Ovary (tissue), 7 donors: ENCODE measurements at regions not wholly inside any gene's neighbourhood (a gene's known extent, or its start where the extent isn't known, plus 50 kb on each side); places are given as distances from the start of the nearest gene placed in this dataset.

Experiments used
- DNase-seq, 5 donors: peaks; one replicate each; pipeline ENCODE4 v3.0.0-alpha.2; 2019 to 2020
- H3K27ac ChIP-seq, 2 donors: fragments of 200-600 bp; one replicate each; pipeline versions ENCODE4 v1.5.1 to v1.8.0; 2019 to 2022
- H3K27me3 ChIP-seq: fragments of 200-600 bp; one replicate; pipeline ENCODE4 v1.8.0; 2022
- H3K36me3 ChIP-seq: fragments of 200-600 bp; sonication (generic); one replicate; pipeline ENCODE4 v1.5.1; 2019
- H3K4me1 ChIP-seq: one replicate; pipeline ENCODE4 v1.8.1; 2013; ENCODE audit warnings: mild to moderate bottlenecking, moderate library complexity; ENCODE audit not compliant: insufficient read depth
- H3K4me3 ChIP-seq: fragments of 200-600 bp; sonication (generic); one replicate; pipeline ENCODE4 v1.5.1; 2017
- H3K9me3 ChIP-seq, 2 donors: fragments of 200-600 bp in 1 of 2; sonication (generic) in 1 of 2; one replicate each; pipeline versions ENCODE4 v1.5.1 to v1.8.1; 2013 to 2019; ENCODE audit warnings: mild to moderate bottlenecking in 1 of 2, moderate library complexity in 1 of 2
- CTCF ChIP-seq, 3 donors: fragments of 450-650 bp in 2 of 3; fragments of 200-600 bp in 1 of 3; IDR thresholded peaks; one replicate each; pipeline versions ENCODE4 v1.5.1 to v1.8.0; 2016 to 2022; ENCODE audit warnings: antibody characterized with exemption in 3 of 3, mild to moderate bottlenecking in 1 of 3
- EP300 ChIP-seq: sonication (generic); formaldehyde crosslinking; IDR thresholded peaks from one replicate; pipeline ENCODE4 v1.6.1; 2017; ENCODE audit warnings: antibody characterized with exemption
- POLR2A ChIP-seq: fragments of 450-650 bp; IDR thresholded peaks from one replicate; pipeline ENCODE4 v1.6.1; 2017; ENCODE audit warnings: antibody characterized with exemption, mild to moderate bottlenecking, moderate library complexity
- WGBS, 3 donors: extraction: QIAGEN DNeasy Blood & Tissue Kit in 1 of 3; methylation state at CpG; one replicate each; pipeline versions ENCODE4 v1.1.5 to v1.1.7; 2013 to 2017; 5-methylcytosine and 5-hydroxymethylcytosine counted together
- intact Hi-C, 4 donors: fragments of 100-400 bp; cut with DNase I; formaldehyde crosslinking; loops; one replicate each; pipeline versions ENCODE4 v1.11.0 to v1.15.1; 2022 to 2023
- donor health status: DM: no; HTN: no; CAD: no; lungs with moderate emphysema.
- donor health status: DM: no; HTN: no; CAD: no.
- donor health status: Bipolar disorder and iron deficiency.
- donor health status: DM: no; HTN: no; CAD: no.
- donor health status: DM: yes; HTN: yes; CAD: no.

GRCh38 chr21:38982096-38982495 is 176.4 kb downstream of the ETS2 start:
- Histone ChIP-seq H3K4me1 (peaks cover 10% of the 10 kb centered on the region), H3K9me3 (no peaks in the 10 kb centered on the region), H3K27me3 (no peaks in the 10 kb centered on the region), H3K4me3 (no peak overlapping the region), H3K27ac (no peak overlapping the region), H3K36me3 (no peaks in the 10 kb centered on the region)
- TF ChIP-seq POLR2A (no peak), CTCF (IDR thresholded peaks at IDR 0.05) (no peak), EP300 (no peak)
- intact Hi-C loops, result no loop called here
- 65 to 72% (median 66%) methylated on average over 9 of the region's 9 CpGs for WGBS, 3 donors
- no peak for DNase-seq

- no peak for TF ChIP-seq EP300
- TF ChIP-seq POLR2A, result no peak
- no peak for TF ChIP-seq CTCF (IDR thresholded peaks at IDR 0.05)
- Histone ChIP-seq H3K9me3 (no peaks in the 10 kb centered on the region), H3K27me3 (no peaks in the 10 kb centered on the region), H3K4me1 (peaks cover 5% of the 10 kb centered on the region), H3K36me3 (no peaks in the 10 kb centered on the region), H3K27ac (no peak overlapping the region), H3K4me3 (no peak overlapping the region)
- intact Hi-C loops, result no loop called here
- DNase-seq, result no peak
- WGBS, 3 donors, result 86 to 88% (median 87%) methylated on average over 18 of the region's 18 CpGs
Measured at GRCh38 chr21:38980416-38981313, 174.9 kb downstream of the ETS2 start.

DNA sequence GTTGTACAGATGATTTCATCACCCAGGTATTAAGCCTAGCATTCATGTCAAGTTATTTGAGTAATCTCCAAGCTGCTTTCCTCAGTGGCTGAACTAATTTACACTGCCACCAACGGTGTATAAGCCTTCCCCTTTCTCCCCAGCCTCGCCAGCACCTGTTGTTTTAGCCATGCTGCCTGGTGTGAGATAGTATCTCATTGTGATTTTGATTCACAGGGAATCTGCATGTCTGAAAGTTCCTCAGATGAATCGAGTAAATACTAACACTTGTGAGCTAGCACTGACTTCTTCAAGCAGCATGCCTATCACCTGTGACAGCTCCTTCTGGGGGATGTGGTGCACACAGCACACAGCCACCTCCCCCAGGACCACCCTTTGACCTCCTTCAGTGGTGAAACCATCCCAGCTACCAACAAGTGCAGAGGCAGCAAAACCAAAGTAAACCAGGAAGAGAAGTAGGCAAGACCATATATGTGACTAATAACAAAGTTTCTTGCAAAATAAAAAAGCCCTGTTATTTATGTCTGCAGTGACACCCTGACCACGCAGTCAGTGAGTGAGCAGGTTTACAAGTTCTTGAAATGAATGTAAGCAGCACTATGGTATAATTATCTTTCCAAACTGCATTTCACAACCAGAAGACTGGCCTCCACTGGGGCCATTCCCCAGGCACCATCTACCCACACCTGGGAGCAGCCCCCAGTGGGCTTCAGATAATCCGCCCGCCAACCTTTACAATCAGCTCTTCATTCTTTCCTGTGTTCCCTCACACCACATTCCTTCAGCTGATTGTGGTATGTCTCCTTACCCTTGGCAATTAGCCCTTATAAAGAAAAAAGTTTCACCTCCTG is 173.8 kb downstream of the ETS2 start:
- Histone ChIP-seq H3K27me3 (no peaks in the 10 kb centered on the region), H3K36me3 (no peaks in the 10 kb centered on the region), H3K9me3 (no peaks in the 10 kb centered on the region), H3K27ac (no peak overlapping the region), H3K4me3 (no peak overlapping the region), H3K4me1 (peaks cover 1% of the 10 kb centered on the region)
- WGBS, 3 donors, result 65 to 73% (median 71%) methylated on average over 6 of the region's 6 CpGs
- intact Hi-C loops, result no loop called here
- no peak for TF ChIP-seq CTCF (IDR thresholded peaks at IDR 0.05)
- TF ChIP-seq EP300, result no peak
- TF ChIP-seq POLR2A, result no peak
- DNase-seq, result no peak

DNA sequence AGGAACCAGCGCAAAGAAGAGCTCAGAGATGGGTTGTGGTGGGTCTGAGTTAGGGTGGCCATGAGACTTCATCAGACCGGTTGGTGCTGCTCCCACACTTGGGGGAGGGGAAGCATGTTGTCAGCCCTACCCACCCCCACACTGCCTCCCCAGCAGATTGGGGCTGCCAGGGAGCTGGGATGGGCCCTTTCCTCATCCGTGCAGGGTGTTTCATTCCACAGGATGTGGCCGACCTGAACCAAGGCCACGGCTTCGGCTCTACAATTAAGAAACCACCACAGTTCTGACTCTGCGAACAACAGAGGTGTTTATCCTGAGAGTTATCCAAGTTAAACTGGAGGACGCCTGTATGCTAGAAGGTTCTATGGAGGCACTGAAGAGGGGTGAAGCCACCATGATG is 171.2 kb downstream of the ETS2 start:
- Histone ChIP-seq H3K36me3 (no peaks in the 10 kb centered on the region), H3K4me1 (no peaks in the 10 kb centered on the region), H3K27ac (no peak overlapping the region), H3K9me3 (no peaks in the 10 kb centered on the region), H3K4me3 (no peak overlapping the region), H3K27me3 (no peaks in the 10 kb centered on the region)
- DNase-seq, result no peak
- TF ChIP-seq CTCF (IDR thresholded peaks at IDR 0.05) (no peak), EP300 (no peak), POLR2A (no peak)
- intact Hi-C loops, result no loop called here
- 81 to 94% (median 90%) methylated on average over 8 of the region's 8 CpGs for WGBS, 3 donors
